Activated naive CD4-positive, alpha-beta T cell treated with anti-CD3 and anti-CD28 coated beads, Interleukin-2, amount 50 U/mL, for 16 hours (primary cell): ENCODE measurements at regions not wholly inside any gene's neighbourhood (a gene's known extent, or its start where the extent isn't known, plus 50 kb on each side); places are given as distances from the start of the nearest gene placed in this dataset.
"Not testable (repeated sequence)": the region's sequence is repeated elsewhere in the genome, so short reads cannot be mapped to it uniquely, and the experiment has no call there.

Source experiments
- DNase-seq: peaks from one replicate; pipeline ENCODE4 v3.0.0-alpha.2; 2020

DNA sequence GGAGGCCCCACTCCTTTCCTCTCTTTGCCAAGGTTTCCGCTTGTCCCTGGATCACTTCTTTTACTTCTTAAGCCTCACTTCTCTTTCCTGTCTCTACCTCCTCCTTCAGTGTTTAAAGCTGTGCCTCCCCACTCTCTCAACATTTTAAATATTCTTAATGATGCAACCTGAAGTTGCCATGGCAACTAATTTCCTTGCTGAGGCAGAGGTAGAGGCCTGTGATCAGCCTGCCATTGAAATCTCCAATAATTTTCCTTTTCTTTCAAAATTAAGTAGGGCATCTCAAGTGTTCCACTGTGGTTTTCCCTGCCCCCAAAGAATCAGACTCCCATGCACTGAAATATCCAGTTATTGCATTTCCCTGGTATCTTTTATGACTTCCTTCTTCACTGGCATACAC lies 108.6 kb upstream of the VRK1 start:
- no peak for DNase-seq

DNA sequence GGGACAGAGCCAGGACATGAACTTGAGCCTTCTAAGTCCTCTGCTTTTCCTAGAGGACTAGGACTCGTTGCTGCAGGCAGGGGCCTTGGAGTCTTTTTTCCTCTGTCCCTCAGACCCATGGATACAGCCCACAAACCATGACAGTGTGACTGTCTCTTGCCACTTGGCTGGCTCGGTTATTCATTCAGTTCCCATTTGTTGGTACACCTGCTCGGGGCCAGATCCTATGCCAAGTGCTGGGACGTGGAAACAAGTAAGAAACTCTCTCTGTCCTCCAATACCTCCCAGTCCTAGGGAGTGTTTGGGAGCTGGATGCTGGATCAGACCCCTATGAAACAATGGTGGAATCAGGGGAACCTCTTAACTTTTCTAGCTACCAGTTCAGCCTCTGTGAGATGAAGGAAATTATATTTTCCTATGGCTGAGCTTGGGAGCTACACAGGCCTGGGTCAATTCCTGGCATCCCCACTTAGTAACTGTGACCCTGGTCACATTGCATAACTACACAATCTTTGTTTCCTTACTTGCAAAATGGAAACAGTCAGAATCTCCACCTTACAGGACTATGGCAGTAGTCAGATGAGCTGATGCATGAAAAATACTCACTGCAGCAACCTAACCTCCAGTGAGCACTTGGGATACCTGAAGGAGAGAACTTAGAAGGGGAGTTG lies 106.3 kb upstream of the VRK1 start:
- no peak for DNase-seq

DNA sequence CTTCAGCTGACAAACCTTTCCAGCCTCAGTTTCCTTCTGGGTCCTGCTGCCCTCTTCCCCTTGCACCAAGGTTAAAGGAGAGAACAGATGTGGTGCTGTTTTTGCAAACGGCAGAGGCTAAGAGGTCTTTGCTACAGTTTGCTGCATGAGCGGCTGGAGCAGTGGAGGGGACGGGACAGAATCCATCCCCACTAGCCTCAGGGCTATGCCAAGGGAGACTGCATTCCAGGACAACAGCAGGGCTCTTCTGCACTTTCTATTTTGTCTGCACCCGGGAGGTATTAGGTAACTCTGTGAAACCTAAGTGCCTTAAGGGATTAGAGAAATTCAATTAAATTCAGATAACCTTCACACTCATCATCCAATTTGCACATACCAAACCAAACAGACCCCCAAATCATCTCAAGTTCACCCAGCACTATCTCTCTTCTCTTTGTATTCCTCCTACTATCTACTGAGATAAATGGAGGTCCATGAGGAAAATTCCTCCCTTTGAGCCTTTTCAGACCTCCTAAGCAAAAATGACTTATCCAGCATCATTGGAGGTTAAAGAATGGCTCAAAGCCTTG lies 103.8 kb upstream of the VRK1 start:
- DNase-seq = no peak

DNA sequence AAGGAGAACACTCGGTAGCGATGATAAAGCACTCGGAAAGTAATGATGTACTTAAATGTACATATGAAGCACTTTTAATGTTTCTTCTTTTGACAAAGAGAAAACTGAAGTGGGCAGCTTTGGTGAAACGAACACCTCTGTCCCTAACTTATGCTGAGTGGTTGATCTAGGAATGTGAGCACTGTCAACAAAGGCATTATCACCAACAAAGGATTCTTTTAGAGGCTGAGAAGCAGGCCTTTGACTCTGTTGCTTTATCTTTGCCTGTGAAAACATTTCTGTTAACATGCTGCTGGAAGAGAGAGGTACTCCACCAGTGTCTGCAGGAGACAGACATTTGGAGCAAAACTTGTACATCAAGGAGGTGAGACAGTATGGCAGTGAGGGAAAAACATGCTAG lies 103.2 kb upstream of the VRK1 start:
- DNase-seq = no peak

DNA sequence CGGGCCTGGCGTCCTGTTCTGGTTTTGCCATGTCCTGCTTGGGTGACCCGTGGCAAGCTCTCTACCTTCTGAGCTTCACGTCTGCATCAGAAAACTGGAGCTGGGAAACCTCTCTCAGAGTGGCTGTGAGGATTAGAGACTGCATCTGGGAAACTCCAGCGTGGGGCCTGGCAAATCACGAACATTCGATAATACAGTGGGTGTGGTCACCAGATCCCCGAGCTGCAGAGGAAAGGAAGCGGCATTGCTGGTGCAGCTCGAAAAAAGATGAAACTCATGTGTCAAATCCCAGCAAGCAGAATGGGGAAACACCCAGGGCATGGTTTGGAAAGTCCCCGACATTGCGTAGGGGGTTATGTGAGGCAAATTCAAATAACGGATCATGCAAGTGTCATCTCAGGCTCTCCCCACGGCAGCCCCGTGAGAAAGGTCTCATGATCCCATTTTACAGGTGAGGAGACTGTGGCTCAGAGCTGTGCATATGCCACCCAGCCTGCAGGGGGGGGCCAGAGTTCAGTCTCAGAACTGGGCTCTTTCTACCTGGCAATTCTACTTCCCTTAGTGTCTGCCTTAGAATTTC lies 98.1 kb upstream of the VRK1 start:
- DNase-seq = no peak

DNA sequence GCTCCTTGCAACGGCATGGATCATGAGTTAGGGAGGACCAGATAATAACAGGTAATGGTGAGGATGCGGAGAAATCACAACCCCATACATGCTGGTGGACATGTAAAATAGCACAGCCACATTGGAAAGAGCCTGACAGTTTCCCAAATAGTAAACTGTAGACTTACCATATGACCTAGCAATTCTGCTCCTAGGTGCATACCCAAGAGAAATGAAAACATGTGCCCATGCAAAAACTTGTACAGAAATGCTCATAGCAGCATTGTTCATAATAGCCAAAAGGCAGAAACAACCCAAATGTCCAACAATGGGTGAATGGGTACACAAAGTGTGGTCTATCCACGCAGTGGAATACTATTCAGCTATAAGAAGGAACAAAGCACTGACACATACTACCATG lies 97.5 kb upstream of the VRK1 start:
- no peak for DNase-seq

DNA sequence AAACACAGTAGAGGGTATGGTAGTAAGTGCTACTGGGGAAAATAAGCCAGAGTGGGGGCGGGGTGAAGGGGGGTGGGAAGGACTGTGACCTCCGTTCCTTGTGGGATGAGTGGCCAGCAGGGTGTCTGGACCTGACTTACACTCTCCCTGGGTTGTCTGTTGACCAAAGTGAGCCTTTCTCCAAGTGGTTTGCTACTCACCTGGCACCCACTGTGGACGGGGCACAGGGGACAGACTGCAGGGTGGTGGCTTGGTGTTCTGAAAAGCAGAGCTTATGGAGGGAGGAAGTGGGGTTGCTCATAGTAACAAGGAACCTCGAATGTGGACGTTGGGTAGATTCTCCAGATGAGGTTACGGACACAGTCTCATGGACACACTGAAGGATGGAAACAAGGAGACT lies 94.4 kb upstream of the VRK1 start:
- no peak for DNase-seq

DNA sequence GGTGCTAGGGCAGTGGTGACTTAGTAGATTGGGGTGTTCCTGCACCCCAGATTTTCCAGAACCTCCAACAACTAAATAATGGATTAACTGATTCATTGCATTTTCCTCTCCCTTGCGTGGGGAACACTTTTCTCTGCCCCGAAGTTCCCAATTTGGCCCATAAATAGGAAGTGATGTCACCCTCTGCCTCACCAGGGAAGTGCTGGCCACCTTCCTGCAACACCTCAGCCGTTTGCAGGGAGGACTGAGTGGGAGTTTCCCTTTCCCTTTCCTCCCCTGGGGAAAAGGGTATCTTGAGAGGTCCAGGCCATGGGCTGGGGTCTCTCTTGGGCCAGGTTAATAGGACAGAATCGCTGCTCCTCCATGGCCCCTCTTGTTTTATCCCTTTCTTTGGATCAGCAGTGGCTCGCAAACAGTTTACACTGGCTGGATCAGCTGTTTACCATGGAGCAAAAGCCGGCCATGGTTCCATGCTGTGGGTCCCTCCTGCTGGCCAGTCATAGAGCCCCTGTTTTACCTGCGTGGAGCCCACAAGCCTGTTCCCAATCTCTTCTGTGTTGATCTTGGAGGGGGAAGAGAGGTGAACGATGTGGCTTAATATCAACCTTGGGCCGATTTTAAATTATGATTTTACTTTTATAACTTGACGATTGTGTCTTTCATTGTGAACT lies 91.6 kb upstream of the VRK1 start:
- no peak for DNase-seq

DNA sequence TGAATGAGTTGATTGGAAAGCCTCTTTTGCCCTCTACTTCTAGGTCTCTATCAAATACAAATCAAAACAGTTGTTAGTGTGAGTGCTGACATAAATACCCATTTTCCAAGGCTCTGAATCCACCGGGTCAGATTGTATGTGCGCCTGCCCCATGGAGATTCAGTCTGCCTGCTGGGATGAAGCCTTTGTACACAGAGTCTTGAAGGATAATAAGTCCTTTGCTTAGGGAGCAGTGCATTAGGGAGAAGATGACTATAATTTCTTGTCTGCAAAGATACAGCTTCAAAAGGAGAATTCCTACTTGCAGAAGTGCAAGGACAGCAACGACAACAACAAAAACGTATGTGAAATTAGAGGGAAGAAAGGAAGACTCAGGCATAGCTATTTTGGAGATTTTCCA lies 90.3 kb upstream of the VRK1 start:
- no peak for DNase-seq

DNA sequence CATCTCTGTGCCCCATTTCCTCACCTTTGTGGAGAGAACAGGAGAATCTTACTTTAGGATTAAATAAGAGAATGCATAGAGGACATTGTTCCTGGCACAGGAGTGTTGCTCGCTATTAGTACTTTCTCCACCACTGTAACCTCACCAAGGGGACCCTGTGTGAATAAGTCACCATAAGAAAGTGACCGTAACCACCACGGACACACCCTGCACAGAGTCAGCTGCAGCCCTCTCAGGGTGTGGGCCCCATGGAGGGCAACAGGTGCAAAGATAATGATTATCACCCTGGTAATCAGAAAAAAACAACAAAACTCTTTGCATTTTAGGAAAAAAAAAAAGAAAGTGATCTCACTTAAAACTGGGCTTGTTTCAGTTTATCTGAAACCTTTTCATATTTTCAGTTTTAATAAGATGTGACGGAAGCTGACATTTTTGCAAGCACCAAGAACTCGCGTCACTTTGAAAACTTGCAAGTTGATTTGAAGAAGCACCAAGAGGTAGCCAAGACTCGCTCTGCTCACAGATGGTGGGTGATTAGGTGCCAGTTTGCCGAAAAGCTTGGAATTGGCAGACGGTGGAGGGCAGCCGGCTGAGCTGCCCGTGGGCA lies 87.0 kb upstream of the VRK1 start:
- no peak for DNase-seq

DNA sequence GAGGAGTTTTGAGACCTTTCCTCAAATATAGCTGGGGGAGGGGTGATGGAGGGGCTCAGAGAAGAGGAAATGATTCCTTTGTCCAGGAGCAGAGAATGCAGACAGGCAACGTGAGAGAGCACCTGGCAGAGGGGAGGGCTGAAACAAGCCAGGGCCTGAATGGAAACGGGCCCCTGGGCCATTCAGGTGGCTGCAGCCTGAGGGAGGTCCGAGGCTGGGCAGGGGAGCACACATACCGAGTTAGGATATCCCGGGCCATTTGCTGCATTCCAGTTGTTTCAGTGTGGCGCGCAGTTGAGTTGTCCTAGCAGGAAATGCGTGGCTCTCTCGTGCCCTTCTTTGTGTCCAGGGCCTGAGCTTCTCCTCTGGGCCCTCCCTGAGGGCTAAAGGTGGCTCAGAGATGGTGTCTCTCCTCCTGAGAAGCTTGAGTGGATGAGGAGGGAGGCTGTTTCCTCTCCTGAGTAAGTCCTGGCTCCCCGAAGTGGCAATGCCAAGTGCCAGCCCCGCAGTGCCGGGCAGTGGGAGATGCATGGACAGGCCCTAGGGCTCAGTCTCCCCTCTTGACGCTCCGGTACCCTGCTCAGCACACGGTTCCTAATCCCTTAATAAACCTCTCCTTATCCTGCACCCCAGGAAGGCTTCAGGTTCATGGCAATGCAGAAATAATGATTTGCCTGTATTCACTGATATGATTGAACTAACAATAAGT lies 85.5 kb upstream of the VRK1 start:
- DNase-seq = no peak

DNA sequence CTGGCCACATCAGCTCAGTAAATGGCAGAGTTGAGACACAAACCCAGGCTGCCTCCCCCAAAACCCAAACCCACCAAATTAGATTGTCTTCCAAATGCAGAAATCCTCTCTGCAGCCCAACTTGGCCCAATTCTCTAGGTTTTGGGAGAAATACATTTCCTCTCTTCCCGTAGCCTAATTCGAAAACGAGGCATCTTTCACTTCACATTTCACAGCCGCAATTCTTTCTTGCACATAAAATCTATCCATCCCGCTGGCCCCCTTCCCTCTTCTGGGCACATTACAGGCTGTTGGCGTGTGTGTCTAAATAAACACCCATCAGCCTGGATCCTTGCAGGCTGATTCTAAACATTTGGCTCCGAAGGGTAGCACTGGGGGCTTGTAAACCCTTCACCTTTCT lies 83.8 kb upstream of the VRK1 start:
- DNase-seq = no peak

DNA sequence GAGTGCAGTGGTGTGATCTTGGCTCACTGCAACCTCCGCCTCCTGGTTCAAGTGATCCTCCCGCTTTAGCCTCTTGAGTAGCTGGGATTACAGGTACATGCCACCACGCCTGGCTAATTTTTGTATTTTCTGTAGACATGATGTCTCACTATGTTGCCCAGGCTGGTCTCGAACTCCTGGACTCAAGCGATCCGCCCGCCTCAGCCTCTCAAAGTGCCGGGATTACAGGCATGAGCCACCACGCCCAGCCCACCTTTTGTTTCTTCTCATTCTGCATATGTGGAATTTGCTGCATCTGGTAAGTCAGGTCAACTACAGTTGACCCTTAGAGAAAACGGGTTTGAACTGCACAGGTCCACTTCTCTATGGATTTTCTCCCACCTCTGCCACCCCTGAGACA lies 82.6 kb upstream of the VRK1 start:
- not testable (repeated sequence) for DNase-seq

DNA sequence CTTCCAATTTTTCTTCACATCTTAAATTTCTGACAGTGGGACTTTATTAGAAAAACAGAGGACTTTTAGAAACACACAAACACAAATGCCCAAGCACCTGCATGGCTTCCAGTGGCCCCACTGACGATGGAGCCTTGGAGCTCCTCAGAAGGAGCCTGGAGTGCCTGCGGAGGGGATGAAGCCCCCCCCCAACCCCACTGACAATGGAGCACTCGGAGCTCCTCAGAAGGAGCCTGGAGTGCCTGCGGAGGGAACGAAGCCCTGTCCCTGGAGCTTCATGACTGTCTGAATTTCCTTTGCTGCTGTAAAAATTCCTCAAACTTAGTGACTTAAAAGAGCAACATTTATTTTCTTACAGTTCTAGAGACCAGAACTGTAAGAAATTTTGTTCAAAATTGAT lies 80.1 kb upstream of the VRK1 start:
- no peak for DNase-seq

DNA sequence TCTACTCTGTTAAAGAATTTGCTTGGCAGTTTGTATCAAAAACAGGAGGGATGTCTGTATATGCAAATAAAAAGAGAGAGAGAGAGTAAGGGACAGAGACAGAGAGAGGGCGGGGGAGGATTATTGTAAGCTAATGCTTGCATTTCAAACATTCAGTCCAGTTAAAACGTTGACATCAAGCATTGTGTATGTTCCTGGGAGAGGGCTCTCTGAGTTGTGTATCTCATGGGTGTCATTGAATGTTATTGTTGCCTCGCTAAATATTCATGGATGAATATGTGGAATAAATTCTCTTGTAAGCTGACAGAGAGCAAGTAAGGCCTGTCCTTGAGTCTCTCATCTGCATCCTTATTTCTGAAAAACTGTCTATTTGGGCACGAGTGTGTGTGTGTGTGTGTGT lies 78.8 kb upstream of the VRK1 start:
- DNase-seq = no peak

DNA sequence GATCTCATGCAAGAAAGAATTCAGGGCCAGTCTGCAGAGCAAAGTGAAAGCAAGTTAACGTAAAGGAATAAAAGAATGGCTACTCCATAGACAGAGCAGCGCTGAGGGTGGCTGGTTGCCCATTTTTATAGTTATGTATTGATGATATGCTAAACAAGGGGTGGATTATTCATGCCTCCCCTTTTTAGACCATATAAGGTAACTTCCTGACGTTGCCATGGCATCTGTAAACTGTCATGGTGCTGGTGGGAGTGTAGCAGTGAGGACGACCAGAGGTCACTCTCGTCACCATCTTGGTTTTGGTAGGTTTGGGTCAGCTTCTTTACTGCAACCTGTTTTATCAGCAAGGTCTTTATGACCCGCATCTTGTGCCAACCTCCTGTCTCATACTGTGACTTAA lies 76.5 kb upstream of the VRK1 start:
- DNase-seq = not testable (repeated sequence)

DNA sequence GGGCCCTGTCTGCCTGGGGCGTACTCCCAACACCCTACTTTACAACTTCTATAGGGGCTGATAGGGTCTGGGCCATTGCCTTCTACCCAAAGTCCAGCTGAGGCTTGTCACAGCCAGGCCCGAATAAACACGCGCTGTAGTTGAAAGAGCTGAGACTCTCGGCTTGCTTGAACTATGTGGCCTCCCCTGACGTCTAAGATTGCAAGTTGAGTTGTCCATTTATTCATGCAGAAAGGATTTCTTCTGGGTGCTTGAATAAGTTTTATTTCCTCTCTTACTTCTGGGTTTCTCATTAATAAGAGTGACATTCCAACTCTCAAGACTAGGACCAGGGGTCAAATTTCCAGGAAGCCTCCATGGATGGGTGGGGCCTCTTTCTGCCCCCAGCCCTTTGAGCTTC lies 74.4 kb upstream of the VRK1 start:
- DNase-seq = no peak

DNA sequence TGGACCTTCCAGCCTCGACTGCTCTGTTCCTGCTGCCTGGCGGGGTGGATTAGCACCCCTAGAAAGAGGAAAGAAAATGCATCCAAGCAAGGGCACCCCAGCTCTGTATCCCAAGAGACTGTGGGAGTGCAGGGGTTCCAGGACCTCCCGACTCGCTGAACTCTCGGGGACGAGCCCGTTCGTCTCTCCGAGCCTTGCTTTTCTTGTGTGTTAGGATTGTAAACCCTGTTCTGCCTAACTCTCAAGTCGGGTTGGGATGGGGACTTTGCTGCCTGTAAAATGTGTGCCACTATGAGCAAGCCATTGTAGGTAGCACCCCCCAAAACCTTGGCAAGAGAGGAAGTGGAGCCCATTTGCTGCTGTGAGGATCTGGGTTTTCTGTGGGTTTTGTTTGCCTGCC lies 73.2 kb upstream of the VRK1 start:
- no peak for DNase-seq

DNA sequence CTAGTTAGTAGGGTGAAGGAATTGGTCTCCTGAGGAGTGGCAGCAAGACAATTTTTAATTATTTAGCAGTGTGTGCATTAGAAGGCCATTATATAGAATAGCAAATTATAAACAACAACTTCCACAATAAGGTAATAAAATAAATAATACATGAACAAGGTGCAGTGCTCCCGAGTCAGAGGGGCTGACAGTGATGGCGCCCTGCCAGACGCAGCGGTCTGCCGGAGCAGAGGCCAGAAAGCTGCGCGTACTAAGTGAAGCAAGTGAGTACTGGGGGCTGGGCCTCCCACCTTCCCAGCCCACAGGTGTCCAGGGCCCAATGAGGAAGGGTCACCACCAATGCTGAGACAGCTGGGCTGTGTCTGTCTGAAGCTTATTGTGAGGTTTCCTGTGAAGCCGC lies 72.0 kb upstream of the VRK1 start:
- DNase-seq = no peak

DNA sequence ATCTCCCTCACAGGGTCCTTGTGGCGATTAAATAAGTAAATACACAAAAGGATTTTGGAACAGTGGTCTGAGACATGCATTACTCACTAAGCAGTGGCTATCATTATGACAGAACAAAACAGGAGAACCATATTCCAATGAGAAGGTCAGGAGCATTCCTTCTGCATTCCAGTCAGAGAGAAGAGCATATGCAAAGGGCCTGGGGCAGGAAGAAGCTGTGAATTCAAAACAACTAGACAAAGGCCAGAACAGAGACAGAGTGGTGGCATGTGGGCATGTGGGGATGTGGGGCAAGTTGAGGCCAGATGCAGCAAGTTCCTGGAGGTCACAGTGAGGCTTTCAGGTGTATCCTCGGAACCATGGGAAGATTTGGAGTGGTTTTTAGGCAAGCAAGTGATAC lies 70.1 kb upstream of the VRK1 start:
- no peak for DNase-seq

DNA sequence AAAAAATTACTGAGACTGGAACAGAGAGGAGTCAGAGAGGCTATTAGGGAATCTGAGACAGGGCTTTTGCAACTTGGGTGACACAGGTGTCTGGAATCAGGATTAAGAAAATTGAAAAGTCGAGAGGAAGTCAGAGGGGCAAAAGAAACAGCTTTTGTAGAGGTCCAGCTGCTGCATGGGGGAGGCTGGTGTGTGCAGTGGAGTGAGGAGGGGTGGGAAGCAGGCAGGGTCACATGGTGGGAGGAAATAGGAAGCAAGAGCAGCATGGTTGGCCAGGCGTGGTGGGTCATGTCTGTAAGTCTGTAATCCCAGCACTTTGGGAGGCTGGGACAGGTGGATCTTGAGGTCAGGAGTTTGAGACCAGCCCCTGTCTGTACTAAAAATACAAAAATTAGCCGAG lies 69.7 kb upstream of the VRK1 start:
- no peak for DNase-seq

DNA sequence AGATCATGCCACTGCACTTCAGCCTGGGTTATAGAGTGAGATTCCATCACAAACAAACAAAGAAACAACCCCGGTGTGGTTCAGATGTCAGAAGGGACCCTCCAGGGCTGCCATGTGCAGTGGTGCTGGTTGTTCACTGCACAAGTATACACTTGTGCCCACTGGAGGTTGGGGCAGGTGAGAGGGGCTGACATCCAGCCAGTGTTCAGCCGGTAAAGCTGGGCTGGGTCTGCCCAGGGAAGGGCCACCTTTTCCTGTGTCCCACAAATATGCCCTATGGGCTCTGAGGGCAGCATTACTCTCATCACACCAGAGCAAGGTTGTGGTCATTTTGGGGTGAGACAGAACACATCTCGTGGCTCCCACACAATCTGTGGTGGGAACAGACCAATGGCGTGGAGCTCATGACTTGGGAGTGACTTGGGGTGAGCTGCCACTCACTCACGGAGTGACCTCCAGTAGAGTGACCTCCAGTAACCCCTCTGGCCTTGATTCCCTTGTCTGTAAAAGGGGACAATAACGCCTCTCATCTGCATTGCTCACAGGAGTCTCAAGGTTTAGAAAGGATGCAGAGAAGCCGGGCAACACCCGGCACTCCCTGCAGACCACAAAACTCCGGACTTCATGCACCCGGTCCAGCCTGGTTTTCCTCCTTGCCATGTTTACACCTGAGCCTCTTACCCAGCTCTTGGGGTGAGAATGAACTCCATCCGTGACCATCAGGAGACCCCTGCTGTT lies 69.0 kb upstream of the VRK1 start:
- no peak for DNase-seq

DNA sequence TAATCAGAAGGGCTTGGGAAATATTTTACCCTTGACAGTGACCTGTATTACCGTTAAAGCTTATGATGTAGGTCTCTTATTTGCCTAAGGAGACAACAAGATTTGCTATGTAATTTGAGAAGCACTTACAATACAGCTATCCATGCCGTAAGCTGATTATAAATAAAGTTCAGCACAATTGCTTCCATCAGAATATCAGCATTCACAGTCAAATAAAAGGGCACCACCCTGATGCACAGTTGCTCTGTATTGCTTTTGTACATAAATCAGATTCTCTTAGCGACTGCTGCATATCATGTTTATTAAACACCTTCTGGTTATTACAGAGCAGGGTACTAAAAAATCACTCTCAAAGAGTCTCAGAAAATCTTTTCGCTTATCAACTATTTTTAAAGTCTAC lies 67.3 kb upstream of the VRK1 start:
- no peak for DNase-seq
